ENCODE measurements at regions not wholly inside any gene's neighbourhood (a gene's known extent, or its start where the extent isn't known, plus 50 kb on each side); places are given as distances from the start of the nearest gene placed in this dataset.

GRCh38 chr4:175457956-175458355, 354.1 kb downstream of the GPM6A start:
- Mint-ChIP-seq H3K27me3 (no peaks in the 10 kb centered on the region), H3K4me3 (no peak overlapping the region), H3K9me3 (ENCODE audit: low read depth) (no peaks in the 10 kb centered on the region), H3K4me1 (no peaks in the 10 kb centered on the region), H3K27ac (no peak overlapping the region), H3K36me3 (no peaks in the 10 kb centered on the region)
- CTCF ChIA-PET, result no interaction called here
- no peak for ATAC-seq
- no peak for DNase-seq

DNA sequence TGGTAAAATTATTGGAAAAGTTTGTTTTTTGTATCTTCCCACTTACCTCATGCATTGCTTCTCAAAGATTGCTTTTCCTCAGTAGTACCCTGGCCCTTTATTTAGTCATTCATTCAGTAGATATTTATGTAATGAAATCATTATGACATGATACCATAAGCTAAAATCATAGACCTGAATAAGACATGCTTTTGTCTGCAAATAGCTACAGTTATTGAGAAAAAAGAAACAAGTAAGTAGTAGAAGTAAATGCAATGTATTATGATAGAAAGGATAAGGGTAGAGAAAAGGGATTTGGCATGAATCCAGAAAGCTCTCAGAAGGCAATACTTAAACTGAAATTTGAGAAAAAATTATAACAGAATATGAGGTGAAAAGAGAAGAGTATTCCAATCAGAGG, 352.5 kb downstream of the GPM6A start:
- H3K4me3 Mint-ChIP-seq, result no peak overlapping the region
- no peaks in the 10 kb centered on the region for H3K36me3 Mint-ChIP-seq
- ATAC-seq (no peak), DNase-seq (no peak)
- CTCF ChIA-PET, result no interaction called here
- H3K27me3 Mint-ChIP-seq, result no peaks in the 10 kb centered on the region
- no peaks in the 10 kb centered on the region for H3K4me1 Mint-ChIP-seq
- H3K27ac Mint-ChIP-seq, result no peak overlapping the region
- no peaks in the 10 kb centered on the region for H3K9me3 Mint-ChIP-seq (ENCODE audit: low read depth)

- DNase-seq (no peak), ATAC-seq (no peak)
- Mint-ChIP-seq H3K36me3 (no peaks in the 10 kb centered on the region), H3K4me1 (no peaks in the 10 kb centered on the region), H3K27ac (no peak overlapping the region), H3K4me3 (no peak overlapping the region), H3K27me3 (no peaks in the 10 kb centered on the region), H3K9me3 (ENCODE audit: low read depth) (no peaks in the 10 kb centered on the region)
- CTCF ChIA-PET, result no interaction called here
Measured at GRCh38 chr4:175460414-175460813, 351.6 kb downstream of the GPM6A start.

DNA sequence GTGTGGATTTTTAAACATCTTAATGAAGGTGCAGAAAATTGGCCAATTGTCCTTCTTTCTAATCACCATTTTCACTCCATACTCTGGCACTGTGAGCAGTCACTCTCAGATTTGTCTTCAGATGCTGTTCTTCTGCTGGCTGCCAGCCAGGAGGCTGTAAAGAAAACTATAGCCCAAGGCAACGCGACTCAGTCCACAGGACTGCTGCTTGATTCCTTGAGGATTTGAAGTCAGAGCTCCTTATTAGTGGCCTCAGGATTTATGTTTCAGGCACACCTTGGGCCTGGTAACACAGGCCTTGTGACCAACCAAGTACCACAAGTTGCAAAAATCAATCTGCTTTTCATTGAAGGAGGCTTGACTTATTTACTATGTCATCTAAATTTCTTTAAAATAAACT, 342.6 kb downstream of the GPM6A start:
- Mint-ChIP-seq H3K36me3 (no peaks in the 10 kb centered on the region), H3K27ac (no peak overlapping the region), H3K27me3 (no peaks in the 10 kb centered on the region), H3K9me3 (ENCODE audit: low read depth) (peaks cover 7% of the 10 kb centered on the region), H3K4me3 (no peak overlapping the region), H3K4me1 (no peaks in the 10 kb centered on the region)
- no peak for DNase-seq
- ATAC-seq, result no peak
- CTCF ChIA-PET, result no interaction called here

GRCh38 chr4:175470131-175470530, 341.9 kb downstream of the GPM6A start:
- CTCF ChIA-PET, result no interaction called here
- H3K27me3 Mint-ChIP-seq, result no peaks in the 10 kb centered on the region
- no peaks in the 10 kb centered on the region for H3K36me3 Mint-ChIP-seq
- H3K27ac Mint-ChIP-seq, result no peak overlapping the region
- H3K4me1 Mint-ChIP-seq, result no peaks in the 10 kb centered on the region
- peaks cover 7% of the 10 kb centered on the region for H3K9me3 Mint-ChIP-seq (ENCODE audit: low read depth)
- DNase-seq (no peak), ATAC-seq (no peak)
- H3K4me3 Mint-ChIP-seq, result no peak overlapping the region

DNA sequence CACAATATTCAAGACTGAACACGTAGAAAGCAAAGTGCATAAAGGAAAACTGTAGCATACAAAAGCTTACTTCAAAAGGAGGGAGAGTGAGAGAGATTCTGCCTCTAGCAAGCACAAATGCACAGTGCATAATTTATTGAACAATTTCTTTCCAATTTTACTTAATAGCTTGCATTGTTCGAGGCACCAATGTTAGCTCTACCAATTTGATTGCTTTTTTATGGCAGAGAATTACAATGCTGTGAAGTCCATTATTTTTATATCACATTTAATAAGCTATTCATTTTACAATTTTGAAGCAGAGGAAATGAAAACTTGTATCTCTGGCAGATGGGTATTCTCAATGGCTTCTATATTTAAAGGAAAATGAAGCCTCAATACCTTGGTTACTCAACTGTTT, 331.7 kb downstream of the GPM6A start:
- no peak for ATAC-seq
- Mint-ChIP-seq H3K9me3 (ENCODE audit: low read depth) (peaks cover 3% of the 10 kb centered on the region), H3K4me1 (no peaks in the 10 kb centered on the region), H3K36me3 (no peaks in the 10 kb centered on the region), H3K4me3 (no peak overlapping the region), H3K27ac (no peak overlapping the region), H3K27me3 (no peaks in the 10 kb centered on the region)
- CTCF ChIA-PET, result no interaction called here
- no peak for DNase-seq

- DNase-seq (no peak), ATAC-seq (no peak)
- H3K36me3 Mint-ChIP-seq, result no peaks in the 10 kb centered on the region
- H3K9me3 Mint-ChIP-seq (ENCODE audit: low read depth), result peaks cover 4% of the 10 kb centered on the region
- no peaks in the 10 kb centered on the region for H3K27me3 Mint-ChIP-seq
- H3K4me1 Mint-ChIP-seq, result no peaks in the 10 kb centered on the region
- no peak overlapping the region for H3K4me3 Mint-ChIP-seq
- CTCF ChIA-PET, result no interaction called here
- H3K27ac Mint-ChIP-seq, result no peak overlapping the region
Measured at GRCh38 chr4:175499735-175500352, 312.2 kb downstream of the GPM6A start.

DNA sequence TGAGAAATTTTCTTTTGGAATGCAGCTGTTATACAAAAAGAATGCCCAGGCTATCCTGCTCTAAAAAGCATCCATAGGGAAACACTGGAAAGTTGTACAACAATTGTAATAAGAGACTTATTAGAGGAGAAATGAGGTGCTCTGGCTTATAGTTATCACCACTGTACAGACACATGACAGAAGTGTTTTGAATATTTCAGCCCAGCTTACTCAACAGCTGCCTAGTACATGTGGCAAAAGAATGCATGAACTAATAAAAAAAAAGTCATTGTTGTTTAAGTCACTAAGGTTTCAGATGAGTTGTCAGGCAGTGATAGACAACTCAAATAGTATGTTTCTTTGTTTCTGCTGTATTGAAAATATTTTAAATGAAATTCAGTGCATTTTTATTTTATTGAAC, 307.7 kb downstream of the GPM6A start:
- CTCF ChIA-PET, result no interaction called here
- H3K27me3 Mint-ChIP-seq, result no peaks in the 10 kb centered on the region
- H3K27ac Mint-ChIP-seq, result no peak overlapping the region
- H3K4me1 Mint-ChIP-seq, result no peaks in the 10 kb centered on the region
- no peak overlapping the region for H3K4me3 Mint-ChIP-seq
- DNase-seq (no peak), ATAC-seq (no peak)
- H3K36me3 Mint-ChIP-seq, result no peaks in the 10 kb centered on the region
- H3K9me3 Mint-ChIP-seq (ENCODE audit: low read depth), result peaks cover 4% of the 10 kb centered on the region

DNA sequence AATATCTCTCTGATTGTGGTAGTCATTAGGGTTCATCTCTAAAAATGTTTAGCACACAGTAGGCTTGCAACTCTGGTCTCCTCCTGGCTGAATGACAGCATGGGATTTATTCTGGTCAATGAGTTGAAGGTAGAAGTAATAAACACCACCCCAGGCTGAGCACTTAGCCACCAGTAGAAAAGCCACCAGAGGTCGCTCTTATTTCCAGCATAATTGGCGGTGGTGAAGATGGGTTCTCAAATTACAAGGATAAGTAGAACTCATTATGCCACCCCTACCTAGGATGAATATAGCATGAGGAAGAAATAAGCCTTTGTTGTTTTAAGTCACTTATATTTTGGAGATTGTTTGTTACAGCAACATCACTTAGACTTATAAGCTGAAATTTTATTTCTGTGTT, 302.7 kb downstream of the GPM6A start:
- no peak for ATAC-seq
- no peaks in the 10 kb centered on the region for H3K4me1 Mint-ChIP-seq
- H3K36me3 Mint-ChIP-seq, result no peaks in the 10 kb centered on the region
- DNase-seq, result no peak
- no peaks in the 10 kb centered on the region for H3K27me3 Mint-ChIP-seq
- H3K9me3 Mint-ChIP-seq (ENCODE audit: low read depth), result no peaks in the 10 kb centered on the region
- H3K4me3 Mint-ChIP-seq, result no peak overlapping the region
- CTCF ChIA-PET, result no interaction called here
- H3K27ac Mint-ChIP-seq, result no peak overlapping the region

GRCh38 chr4:175511861-175512260, 300.2 kb downstream of the GPM6A start:
- H3K4me1 Mint-ChIP-seq, result no peaks in the 10 kb centered on the region
- H3K27ac Mint-ChIP-seq, result no peak overlapping the region
- no peak for ATAC-seq
- no peaks in the 10 kb centered on the region for H3K27me3 Mint-ChIP-seq
- H3K9me3 Mint-ChIP-seq (ENCODE audit: low read depth), result no peaks in the 10 kb centered on the region
- H3K4me3 Mint-ChIP-seq, result no peak overlapping the region
- H3K36me3 Mint-ChIP-seq, result no peaks in the 10 kb centered on the region
- no peak for DNase-seq
- CTCF ChIA-PET, result no interaction called here

DNA sequence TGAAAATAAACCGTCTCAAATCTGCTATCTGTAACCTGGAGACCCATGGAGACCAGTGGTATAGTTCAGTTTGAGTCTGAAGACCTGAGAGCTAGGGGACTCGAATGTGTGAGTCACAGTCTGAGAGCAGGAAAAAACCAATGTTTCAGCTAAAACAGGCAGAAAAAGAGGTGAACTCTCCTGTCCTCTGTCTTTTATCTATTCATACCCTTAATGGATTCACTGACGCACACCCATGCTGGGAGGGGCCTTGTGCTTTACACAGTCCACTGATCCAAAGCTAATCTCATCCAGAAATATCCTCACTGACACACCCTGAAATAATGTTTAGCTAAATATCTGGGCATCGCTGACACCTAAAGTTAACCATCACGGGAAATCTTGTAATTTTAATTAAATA, 297.9 kb downstream of the GPM6A start:
- no peak overlapping the region for H3K27ac Mint-ChIP-seq
- H3K9me3 Mint-ChIP-seq (ENCODE audit: low read depth), result no peaks in the 10 kb centered on the region
- CTCF ChIA-PET, result no interaction called here
- no peaks in the 10 kb centered on the region for H3K36me3 Mint-ChIP-seq
- H3K27me3 Mint-ChIP-seq, result no peaks in the 10 kb centered on the region
- H3K4me3 Mint-ChIP-seq, result no peak overlapping the region
- H3K4me1 Mint-ChIP-seq, result no peaks in the 10 kb centered on the region
- DNase-seq (no peak), ATAC-seq (no peak)

GRCh38 chr4:175530655-175531054, 281.4 kb downstream of the GPM6A start:
- no peak overlapping the region for H3K27ac Mint-ChIP-seq
- no peak for ATAC-seq
- no peak for DNase-seq
- H3K4me3 Mint-ChIP-seq, result no peak overlapping the region
- H3K27me3 Mint-ChIP-seq, result no peaks in the 10 kb centered on the region
- H3K9me3 Mint-ChIP-seq (ENCODE audit: low read depth), result no peaks in the 10 kb centered on the region
- H3K4me1 Mint-ChIP-seq, result no peaks in the 10 kb centered on the region
- CTCF ChIA-PET, result no interaction called here
- H3K36me3 Mint-ChIP-seq, result no peaks in the 10 kb centered on the region

DNA sequence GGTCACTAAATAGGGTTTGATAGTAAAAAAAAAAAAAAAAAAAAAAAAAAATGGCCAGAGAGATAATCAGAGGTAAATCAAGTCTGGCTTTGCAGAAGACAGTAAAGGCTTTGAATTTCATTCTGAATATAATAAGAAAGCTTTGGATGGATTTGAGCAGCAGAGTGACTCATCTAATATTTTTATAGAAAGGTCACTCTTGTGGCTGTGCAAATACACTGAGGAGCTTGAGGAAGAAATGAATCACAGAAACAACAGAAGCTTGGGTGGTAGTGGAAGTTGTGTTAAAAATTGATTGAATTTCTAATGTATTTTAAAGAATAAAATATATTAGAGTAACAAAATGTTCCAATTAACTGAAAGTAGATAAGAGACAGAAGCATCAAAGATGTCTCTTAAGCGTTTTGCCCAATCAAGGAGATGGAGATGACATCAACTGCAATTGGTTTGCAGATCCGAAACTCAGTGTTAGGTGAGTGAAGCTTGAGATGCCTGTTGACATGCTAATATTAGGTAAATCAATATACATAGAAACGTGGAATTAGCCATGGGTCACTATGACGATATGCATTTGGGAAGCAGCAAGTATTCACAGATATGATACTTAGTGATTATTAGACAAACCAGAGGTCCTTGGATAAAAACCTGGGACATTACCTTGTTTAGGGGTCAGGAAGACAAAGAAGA, 280.5 kb downstream of the GPM6A start:
- CTCF ChIA-PET, result no interaction called here
- Mint-ChIP-seq H3K4me3 (no peak overlapping the region), H3K36me3 (no peaks in the 10 kb centered on the region), H3K4me1 (no peaks in the 10 kb centered on the region), H3K27ac (no peak overlapping the region), H3K27me3 (no peaks in the 10 kb centered on the region), H3K9me3 (ENCODE audit: low read depth) (no peaks in the 10 kb centered on the region)
- DNase-seq (no peak), ATAC-seq (no peak)

- Mint-ChIP-seq H3K9me3 (ENCODE audit: low read depth) (no peaks in the 10 kb centered on the region), H3K4me1 (no peaks in the 10 kb centered on the region), H3K27me3 (no peaks in the 10 kb centered on the region), H3K36me3 (no peaks in the 10 kb centered on the region), H3K4me3 (no peak overlapping the region), H3K27ac (no peak overlapping the region)
- ATAC-seq, result no peak
- DNase-seq, result no peak
- CTCF ChIA-PET, result interaction anchor here (1.3 kb wide), 1 partner anchor 9 kb away, joined by 5 read pairs; no protein-coding TSS in a partner anchor
Measured at GRCh38 chr4:175536852-175537453, 275.1 kb downstream of the GPM6A start.

Measured in activated CD8-positive, alpha-beta memory T cell treated with anti-CD3 and anti-CD28 coated beads, Interleukin-2, amount 10 ng/mL, durations not matched to agents 7 days and 5 days (primary cell).